GM18873 (cell line): ENCODE measurements at regions not wholly inside any gene's neighbourhood (a gene's known extent, or its start where the extent isn't known, plus 50 kb on each side); places are given as distances from the start of the nearest gene placed in this dataset.

Source experiments
- ATAC-seq: cut with Tn5 transposase; IDR thresholded peaks from one replicate; pipeline ENCODE4 v1.9.1; 2021; ENCODE audit warnings: mild to moderate bottlenecking, moderate library complexity, moderate number of reproducible peaks; ENCODE audit not compliant: unreplicated experiment, low FRiP score

GRCh38 chr9:94159069-94159939 lies 75.0 kb downstream of the PTPDC1 start:
- ATAC-seq = no peak

GRCh38 chr9:94160594-94161501 lies 76.6 kb downstream of the PTPDC1 start:
- ATAC-seq = no peak

GRCh38 chr9:94161673-94162072 lies 77.4 kb downstream of the PTPDC1 start:
- ATAC-seq = no peak

GRCh38 chr9:94164806-94165549 lies 80.7 kb downstream of the PTPDC1 start:
- ATAC-seq = no peak

GRCh38 chr9:94165592-94166235 lies 81.5 kb downstream of the PTPDC1 start:
- peak; percentile 91 for ATAC-seq

GRCh38 chr9:94166236-94166975 lies 82.1 kb downstream of the PTPDC1 start:
- ATAC-seq = peak; percentile 43

- ATAC-seq = no peak
Measured at GRCh38 chr9:94166976-94167346, 82.7 kb downstream of the PTPDC1 start.

- ATAC-seq = no peak
Measured at GRCh38 chr9:94167376-94167890, 83.2 kb downstream of the PTPDC1 start.

GRCh38 chr9:94168203-94169000 lies 84.1 kb downstream of the PTPDC1 start:
- no peak for ATAC-seq

GRCh38 chr9:94169968-94170367 lies 85.7 kb downstream of the PTPDC1 start:
- ATAC-seq = no peak

GRCh38 chr9:94173632-94174031 lies 85.5 kb upstream of the ZNF169 start:
- ATAC-seq = no peak

- no peak for ATAC-seq
Measured at GRCh38 chr9:94174164-94174563, 84.9 kb upstream of the ZNF169 start.

- no peak for ATAC-seq
Measured at GRCh38 chr9:94175669-94176068, 83.4 kb upstream of the ZNF169 start.

GRCh38 chr9:94176608-94177007 lies 82.5 kb upstream of the ZNF169 start:
- no peak for ATAC-seq

GRCh38 chr9:94178927-94179326 lies 80.2 kb upstream of the ZNF169 start:
- peak; percentile 48 for ATAC-seq

- ATAC-seq = no peak
Measured at GRCh38 chr9:94181408-94182181, 77.5 kb upstream of the ZNF169 start.

GRCh38 chr9:94182532-94182931 lies 76.6 kb upstream of the ZNF169 start:
- no peak for ATAC-seq
